KG1 (cell line): ENCODE measurements at regions not wholly inside any gene's neighbourhood (a gene's known extent, or its start where the extent isn't known, plus 50 kb on each side); places are given as distances from the start of the nearest gene placed in this dataset.
"Not testable (repeated sequence)": the region's sequence is repeated elsewhere in the genome, so short reads cannot be mapped to it uniquely, and the experiment has no call there.

Source experiments
- DNase-seq: peaks from one replicate; lab custom pipeline; 2025; lab: John Stamatoyannopoulos, UW

DNA sequence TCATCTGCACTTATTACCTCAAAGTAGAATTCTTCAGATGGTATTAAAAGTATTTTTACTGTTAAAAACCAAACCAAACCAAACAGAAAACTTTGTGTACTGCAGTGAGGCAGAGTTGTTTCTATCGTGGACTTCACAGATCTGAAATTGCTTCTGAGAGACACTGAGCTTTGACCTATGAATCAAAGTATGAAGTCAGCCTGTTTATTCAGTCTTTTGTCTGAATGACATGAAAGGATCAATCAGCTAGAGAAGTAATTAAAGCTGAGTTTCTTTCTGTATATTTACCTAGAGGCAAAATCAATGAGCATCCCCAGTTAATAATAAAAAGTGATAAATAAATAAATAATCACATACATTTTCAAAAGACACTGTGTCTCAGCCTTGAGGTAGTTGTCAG is 2121.0 kb downstream of the PCDH7 start:
- DNase-seq, result no peak

DNA sequence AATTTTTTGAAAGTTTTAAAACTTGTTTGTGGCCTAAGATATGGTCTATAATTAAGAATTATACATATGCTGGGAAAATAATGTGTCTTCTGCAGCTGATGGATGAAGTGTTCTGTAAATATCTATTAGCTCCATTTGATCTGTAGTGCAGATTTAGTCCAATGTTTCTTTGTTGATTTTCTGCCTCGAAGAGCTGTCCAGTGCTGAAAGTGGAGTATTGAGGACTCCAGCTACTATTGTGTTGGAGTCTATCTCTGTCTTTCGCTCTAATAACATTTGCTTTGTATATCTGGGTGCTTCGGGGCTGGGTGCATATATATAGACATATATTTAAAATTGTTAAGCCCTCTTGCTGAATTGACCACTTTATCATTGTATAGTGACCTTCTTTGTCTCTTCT is 2127.3 kb downstream of the PCDH7 start:
- no peak for DNase-seq

DNA sequence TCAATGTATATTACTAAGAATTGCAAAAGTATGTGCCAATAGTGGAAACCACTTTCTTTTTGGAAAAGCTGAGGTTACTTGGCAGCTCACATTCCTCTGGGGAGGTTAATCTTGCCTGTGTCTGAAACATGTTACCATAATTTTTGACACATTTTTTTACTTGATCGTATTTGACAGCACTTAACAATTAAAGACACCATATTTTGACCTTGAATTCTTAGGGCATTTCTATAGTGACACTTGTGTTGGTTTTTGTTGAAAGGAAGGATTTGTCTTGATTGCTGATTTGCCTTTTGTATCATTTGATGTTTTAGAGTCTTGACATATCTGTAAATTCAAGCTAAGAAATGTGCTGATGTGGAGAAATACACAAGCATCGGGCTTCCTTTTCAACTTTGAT is 2135.5 kb downstream of the PCDH7 start:
- DNase-seq, result no peak

DNA sequence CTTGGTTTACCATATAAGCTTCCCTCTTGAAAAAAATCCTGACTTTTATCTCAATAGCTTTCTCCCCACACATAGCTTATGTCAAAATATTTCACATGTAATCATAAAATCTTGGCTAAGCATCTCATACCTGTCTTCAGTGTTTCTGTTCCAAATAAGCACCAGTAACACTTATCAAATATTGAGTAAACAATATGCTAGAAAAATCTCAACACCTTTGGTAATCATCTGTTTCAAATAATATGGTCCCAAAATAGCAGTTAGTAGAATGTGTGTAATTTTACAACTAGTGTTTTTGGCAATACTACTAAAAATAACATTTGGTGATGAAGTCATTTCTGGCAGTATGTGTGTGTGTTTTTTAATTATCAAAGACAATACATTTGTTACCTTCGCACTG is 2138.2 kb downstream of the PCDH7 start:
- DNase-seq, result no peak

DNA sequence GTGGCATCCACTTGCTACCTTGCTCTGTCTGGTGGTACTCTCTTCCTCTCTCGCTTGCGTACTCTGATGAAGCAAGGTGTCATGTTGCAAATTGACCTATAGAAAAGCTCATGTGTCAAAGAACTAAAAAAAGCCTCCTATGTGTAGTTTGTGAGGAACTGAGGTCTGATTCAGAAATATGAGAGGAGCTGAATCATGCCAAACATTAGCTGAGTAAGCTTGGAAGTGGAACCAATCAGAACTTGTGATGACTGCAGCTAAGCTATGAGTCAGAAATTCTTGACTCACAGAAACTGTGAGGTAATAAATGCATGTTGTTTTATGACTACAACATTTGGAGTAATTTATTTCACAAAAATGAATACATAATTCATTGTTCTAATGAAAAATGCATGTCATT is 2138.8 kb downstream of the PCDH7 start:
- DNase-seq, result no peak

DNA sequence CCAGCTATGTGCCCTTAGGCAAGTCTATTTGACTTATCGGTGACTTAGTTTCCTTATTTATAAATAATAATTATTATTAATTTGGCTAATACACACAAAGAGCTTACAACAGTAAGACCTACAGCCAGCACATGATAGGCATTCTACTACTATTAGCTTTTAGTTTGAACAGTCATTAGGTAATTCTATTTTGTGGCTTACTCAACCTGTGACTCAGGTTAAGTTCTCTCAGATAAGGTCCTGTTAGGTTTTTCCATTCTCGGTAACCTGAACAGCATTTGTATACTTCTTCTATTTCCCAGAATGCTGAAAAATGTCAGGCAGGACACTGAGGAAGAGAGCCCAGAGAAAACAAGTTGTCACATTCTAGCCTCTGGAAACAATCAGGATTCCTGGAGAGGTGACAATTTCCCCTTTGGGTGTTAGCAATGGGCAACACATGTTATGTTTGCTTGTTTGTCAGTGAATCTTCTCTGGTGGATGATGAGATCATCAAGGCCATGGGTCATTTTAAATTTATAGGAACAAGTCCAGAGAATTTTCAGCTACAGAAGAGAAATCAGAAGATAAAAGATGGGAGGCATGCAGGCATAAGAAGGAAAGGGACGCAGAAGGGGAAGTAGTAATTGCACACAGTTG is 2144.7 kb downstream of the PCDH7 start:
- DNase-seq, result no peak

DNA sequence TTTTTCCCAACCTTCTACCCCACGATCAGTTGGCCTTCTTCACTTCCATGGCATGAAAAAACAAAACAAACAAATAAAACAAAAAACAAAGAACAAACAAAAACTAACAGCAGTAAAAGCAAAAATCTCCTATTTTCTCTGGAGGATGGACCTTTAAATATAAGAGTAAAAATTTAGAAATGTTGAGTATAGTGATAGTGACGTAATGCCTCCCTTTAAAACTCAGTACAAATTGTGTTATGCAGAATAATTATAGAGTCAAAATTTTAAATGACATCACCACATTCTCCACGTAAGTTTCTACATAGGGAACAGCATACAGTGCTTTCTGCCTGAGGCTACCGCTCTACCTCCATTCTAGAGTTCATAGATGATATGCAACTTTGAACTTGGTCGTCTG is 2156.4 kb downstream of the PCDH7 start:
- DNase-seq, result no peak

DNA sequence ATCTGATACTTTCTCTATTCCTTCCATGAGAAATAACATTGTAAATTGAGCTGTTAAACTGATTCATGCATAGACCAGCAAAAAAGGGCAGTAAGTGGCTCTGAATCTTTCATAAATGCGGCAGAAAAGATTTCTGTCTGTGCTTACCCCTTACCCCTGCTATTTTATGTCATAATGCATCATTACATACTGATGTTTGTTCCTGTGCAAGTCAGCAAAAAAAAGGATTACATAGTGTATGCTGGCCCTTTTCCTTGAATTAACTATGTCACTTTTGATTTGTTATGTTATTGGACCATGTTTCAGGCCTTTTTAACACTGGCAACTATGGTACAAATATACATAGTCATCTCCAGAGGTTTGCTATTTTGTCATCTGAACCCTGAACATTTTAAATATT is 2159.7 kb downstream of the PCDH7 start:
- DNase-seq, result no peak

DNA sequence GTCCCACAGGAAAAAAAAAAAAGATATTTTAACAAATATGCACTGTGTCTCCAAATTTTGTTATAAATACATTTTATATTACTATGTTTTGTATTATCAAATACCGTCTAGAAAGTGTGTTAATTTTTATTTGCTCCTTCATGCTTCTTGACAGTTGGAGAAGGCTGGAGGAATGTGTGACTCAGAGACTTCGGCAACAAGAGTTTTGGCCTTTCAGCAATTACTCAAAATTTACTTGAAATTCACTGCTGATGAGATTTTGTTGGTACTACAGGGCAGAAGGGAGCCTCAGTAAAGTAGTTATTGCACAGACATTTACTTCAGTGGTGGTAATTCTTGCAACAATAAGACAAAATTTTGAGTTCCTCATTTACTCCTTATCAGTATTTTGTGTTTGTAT is 2164.0 kb downstream of the PCDH7 start:
- no peak for DNase-seq

DNA sequence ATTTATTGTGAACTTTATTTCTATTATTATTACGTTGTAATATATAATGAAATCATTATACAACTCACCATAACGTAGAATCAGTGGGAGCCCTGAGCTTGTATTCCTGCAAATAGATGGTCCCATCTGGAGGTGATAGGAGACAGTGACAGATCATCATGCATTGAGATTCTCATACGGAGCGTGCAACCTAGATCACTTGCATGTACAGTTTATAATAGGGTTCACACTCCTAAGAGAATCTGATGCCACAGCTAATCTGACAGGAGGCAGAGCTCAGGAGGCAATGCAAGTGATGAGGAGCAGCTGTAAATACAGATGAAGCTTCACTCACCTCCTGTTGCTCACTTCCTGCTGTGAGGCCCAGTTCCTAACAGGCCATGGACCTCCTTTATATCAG is 2170.2 kb downstream of the PCDH7 start:
- no peak for DNase-seq

DNA sequence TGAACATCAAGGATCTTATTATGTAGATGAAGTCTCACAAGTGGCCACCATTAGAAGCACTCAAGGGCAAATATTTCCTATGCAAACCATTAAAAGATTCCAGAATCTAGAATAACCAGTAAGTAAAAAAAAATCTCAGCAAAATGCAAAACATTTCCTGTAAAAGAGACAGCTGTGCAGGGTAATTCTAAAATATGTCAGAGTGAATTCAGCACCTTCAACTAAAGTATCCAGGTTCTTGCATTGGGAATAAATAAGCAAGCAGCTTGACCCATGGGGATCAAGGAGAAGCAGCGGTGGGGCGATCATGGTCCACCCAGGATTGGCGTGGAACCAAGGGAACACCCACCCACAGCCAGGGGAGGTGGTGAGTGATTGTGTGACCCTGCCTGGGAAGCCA is 2188.9 kb downstream of the PCDH7 start:
- DNase-seq, result no peak

DNA sequence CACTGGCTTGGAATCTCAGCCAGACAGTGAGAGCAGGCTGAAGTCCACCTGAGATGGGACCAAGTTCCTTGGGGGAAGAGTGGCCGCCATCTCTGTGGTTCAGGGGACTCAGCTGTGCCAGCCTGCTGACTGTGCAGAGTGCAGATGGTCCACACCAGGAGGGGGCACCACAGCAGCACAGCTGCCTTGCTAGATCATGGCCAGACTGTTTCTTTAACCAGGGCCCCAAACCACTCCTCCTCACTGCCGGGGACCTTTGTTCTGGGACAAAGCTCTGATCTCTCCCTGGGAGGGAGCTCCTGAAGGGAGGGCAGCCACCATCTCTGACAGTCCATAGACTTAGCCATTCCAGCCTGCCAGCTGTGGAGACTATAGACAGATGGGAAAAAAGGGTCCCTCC is 2189.6 kb downstream of the PCDH7 start:
- no peak for DNase-seq

DNA sequence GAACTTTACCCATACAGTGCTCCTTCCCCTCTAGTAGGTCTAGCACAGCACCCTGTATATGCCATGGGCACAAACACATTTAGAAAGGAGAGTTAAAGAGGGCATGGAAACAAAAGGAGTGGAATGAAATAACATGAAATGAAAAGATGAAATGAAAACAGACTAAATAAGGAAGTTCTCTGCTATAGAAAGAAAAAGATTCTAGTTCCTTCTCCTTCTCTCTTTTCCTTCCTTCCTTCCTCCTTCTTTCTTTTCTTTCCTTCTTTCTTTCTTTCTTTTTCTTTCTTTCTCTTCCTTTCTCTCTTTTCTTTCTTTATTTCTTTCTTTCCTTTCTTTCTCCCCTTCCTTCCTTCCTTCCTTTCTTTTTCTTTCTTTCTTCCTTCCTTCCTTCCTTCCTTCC is 2197.4 kb downstream of the PCDH7 start:
- no peak for DNase-seq

DNA sequence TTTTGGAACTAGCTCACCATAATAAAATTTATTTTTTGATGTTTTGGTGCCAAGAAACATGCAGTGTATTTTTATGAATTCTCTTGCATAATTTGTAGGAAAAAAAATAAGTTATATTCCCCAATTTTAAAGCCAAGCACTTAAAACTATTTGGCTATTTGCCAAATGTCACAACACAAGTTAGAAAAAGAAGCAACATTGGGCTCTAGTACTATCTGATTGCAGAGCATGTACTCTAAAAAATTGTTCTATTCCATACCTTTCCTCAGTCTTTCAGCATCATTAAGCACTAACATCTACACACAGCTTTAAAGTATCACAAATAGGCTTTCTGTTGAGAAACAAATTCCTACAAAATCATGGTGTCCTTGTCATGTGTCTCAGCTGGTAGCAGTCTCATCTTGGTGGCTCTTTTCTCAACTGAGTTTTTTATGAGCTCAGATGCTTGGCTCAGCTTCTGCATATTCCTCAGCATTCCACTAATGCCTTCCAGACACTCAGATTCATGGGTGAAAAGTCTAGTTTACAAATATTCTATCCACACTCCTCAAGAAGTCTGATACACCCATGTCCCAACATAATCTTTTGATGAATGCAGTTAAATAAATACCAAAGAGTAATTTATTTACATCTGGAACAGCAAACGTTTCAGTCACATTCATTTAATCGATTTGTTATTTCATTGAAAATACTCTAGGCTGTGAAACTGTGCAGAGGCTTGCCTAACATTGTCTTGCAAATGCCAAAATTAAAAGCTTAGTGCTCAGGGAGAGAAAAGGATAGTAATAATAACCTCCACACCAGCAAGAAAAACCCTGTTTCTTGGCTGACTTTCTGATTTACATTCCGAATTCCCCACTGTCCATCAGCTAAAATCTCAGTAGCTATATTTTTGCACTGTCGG is 2209.9 kb downstream of the PCDH7 start:
- DNase-seq, result no peak

DNA sequence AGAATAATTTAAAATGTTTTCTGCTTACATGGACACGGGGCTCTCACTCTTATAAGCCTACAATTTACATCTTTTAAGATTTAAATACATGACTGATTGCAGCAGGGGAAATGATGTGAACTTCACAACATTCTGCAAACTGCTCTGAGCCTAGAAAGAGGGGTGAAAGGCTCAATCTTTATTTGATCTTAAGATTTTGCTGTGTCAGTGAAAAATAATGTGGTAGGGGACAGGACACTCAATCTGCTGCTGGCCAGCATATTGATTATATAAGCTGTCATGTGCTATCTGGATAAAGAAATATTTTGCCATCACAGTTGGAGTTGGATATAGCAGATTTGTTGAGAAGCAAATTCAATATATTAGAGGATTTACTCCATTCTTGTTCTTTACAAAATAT is 2210.5 kb downstream of the PCDH7 start:
- no peak for DNase-seq

DNA sequence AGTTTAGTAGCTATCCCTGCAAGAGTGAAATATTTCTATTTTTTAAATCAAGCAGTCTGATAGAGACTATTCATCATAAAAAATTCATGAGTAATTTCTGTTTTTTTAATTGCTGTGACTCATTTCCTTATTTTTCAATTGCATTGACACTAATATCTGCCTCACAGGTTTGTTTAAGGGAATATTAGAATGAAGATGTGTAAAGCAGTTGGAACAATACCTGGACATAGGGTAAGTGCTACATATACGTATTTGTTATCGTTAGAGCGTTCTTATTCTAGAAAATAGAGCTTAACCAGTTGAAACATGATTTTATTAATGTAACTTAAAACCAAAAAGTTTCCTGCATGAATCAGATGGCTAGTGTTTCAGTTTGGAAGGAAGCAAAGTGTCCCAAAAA is 2211.3 kb downstream of the PCDH7 start:
- no peak for DNase-seq

DNA sequence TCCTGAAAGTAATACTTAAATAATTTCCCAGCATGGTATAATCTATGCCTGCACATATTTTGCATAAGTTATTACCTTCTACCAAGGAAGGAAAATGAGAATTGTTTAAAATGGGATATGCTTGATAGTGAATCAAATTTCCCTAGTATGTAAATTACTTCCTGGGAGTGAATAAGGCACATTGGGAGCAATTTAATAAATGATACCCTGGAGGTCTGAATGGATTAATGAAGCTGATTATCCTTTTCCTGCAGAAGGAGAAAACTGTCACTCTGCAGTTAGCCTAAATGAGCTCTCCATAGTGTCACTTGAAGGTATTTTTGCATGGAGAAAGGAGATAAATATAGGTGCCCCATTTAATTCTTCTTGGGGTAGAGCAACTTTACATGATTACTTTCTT is 2212.0 kb downstream of the PCDH7 start:
- DNase-seq, result no peak

DNA sequence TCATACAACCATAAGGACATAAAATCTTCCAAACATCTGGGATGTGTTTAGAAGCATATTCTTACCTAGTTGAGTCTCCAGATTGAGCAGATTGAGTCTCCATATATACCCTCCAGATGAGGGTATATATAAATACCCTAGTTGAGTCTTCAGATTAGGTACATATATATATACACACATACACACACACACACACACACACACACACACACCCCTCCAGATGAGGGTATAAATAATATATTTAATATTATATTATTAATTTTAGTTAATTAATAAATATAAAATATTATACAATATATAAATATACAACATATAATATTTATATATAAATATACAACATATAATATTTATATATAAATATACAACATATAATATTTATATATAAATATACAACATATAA is 2219.1 kb downstream of the PCDH7 start:
- DNase-seq, result not testable (repeated sequence)

DNA sequence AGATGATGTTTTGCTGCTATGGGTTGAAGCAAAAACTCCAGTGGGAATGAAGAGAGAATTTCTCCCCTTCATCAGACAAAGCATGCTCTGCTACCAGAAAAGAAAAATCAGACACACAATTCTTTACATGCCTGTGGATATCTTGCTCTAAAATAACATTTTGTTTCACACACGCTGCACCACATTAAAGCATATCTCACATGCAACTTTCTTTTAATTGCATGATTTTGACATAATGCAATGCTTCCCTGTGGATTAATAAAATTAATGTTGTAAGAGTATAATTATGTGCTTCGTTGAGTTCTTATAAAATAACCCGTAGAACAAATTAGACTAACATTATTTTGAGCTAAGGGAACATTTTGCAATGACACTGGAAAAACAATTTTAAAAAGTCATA is 2230.7 kb downstream of the PCDH7 start:
- DNase-seq, result no peak

DNA sequence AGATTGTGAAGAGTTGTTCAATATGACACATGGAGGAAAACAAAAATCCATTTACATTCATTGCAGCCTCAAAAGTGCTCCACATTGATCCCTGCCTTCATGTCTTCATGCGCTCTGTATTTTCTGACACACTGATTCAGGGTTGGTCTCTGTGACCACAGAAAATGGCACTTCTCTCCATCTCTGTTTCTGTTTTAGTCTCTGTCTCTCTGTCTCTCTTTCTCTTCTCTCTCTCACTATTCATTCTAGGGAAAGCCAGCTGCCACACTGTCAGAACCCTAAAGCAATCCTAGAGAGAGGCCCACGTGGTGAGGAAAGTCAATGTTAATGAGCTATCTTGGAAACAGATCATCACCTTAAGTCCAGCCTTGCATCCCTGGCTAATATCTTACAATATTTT is 2238.4 kb downstream of the PCDH7 start:
- DNase-seq, result no peak

DNA sequence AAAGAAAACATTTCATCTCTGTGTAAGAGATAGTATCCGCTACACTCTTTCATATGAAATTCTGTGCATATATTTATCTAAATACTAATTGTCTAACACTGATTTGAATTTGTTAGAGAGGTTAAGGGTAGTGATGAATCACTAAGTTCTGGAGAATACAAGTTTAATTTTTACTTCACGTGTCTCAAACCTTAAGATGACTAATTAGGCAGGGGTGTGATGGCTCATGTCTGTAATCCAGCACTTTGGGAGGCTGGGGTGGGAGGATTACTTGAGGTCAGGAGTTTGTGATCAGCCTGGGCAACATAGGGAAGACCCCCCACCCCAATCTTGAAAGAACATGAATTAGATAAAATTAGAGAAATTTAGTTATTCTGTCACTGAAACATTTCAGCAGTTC is 2241.9 kb downstream of the PCDH7 start:
- no peak for DNase-seq

DNA sequence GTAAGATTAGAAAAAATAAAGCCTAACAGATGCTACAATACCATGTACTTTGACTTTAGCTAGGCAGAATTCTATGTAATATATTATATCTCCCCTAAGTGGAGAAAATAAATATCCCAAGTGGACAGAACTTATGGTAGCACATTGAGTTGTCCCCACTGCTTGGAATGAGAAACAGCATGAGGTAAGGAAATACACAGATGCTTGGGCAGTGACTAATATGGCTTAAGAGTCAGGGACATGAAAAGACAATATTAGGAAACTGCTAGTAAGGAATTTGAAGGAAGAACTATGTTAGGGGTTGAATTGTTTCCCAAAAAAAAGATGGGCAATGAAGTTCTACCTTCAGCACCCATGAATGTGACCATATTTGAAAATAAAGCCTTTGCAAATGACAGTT is 2265.1 kb downstream of the PCDH7 start:
- DNase-seq, result no peak

DNA sequence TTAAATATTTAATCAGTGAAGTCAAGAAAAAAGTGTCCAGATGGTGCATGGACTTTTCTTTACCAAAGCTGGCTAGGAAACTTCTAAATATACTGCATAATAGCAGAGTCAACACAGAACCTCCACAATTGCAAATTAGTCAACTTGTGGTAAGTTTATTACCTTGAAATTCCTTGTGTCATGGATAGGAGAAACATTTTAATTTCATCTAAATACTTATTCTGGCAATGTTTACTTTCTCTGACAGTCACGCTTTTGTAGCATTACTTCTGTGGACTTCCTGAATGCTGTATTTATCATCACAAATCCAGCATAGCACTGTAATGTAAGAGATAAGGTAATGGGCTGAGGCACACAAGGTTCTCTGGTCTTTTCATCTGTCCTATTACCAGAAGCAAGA is 2266.1 kb downstream of the PCDH7 start:
- DNase-seq, result no peak

DNA sequence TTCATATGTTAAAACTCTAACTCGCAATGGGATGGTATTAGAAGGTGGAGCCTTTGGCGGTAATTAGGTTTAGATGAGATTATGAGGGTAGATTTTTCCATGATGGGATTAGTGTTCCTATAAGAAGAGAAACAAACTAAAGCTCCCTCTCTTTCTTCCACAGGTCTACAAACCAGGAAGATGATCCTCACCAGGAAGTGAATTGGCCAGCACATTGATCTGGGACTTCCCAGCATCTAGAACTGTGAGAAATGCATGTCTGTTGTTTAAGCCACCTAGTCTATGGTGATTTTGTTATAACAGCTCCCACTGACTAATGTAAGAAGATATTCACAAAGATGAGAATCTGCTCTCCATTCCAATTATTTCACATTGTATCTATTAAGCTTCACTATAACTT is 2266.9 kb downstream of the PCDH7 start:
- DNase-seq, result no peak
